ENCODE measurements at regions not wholly inside any gene's neighbourhood (a gene's known extent, or its start where the extent isn't known, plus 50 kb on each side); places are given as distances from the start of the nearest gene placed in this dataset.
A peak's percentile ranks its signal among the peaks of the same experiment; 100 is the strongest.

GRCh38 chr10:10146604-10147003 lies 871.1 kb upstream of the CELF2 start:
- no peak for DNase-seq (ENCODE audit: low read depth in 2 of 2)
- no peak overlapping the region for H3K4me3 ChIP-seq (replicated peaks in 1 of 2; ENCODE audit: low read depth in 2 of 2, low read length in 2 of 2)
- no peak for TF ChIP-seq CTCF (IDR thresholded peaks at IDR 0.05; ENCODE audit: low read depth, low read length)

DNA sequence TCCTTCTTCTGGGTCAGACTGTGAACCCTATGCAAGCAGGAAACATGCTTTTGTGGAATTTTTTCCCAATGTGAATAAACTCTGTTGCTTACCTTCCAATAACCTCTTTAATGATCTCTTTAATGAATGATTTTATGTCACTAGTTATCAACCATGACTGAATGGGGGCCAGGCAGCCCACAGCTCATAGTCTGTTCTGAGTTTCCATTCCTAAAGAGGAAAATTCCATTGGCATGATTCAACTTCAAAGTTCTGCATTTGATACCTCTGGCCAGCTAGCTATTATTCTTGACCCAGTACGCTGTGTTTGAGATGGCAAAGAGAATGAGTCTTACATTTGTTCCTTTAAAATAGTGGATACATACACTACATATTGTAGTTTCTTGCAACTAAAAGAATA lies 867.8 kb upstream of the CELF2 start:
- DNase-seq (ENCODE audit: low read depth in 2 of 2), result peak in 1 of 2 donors; percentile 2
- no peak overlapping the region for H3K4me3 ChIP-seq (replicated peaks in 1 of 2; ENCODE audit: low read depth in 2 of 2, low read length in 2 of 2)
- no peak for TF ChIP-seq CTCF (IDR thresholded peaks at IDR 0.05; ENCODE audit: low read depth, low read length)

DNA sequence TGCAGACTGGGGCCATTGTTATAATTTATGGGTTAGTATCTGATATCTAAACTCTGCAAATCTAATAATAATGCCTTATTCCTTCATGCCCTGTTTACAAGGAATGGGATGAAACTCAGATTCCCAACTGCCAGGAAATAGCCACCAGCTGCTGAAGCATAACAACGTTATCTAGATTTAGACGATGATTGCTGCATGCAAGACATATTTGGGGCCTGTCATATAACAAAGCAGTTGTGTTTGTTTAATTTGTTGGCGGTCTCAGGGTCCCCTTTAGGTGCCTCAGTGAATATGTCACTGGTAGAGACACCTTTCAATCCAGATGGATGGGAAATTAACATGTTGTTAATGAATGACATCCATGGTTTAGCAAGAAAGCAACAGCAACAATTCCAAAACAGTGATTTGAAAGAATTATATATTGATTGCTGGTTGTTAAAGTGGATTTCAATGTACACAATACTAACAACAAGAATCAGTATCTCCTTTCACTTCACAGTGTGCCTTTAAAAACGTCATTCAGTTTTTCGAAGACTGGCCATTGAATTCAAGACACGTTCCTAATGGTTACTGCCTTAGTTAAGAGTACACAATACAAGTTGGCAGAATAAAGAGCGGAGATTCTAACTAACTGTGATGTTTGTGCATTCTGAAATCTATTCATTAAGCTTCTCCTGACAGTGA lies 860.6 kb upstream of the CELF2 start:
- H3K4me3 ChIP-seq (replicated peaks in 1 of 2; ENCODE audit: low read depth in 2 of 2, low read length in 2 of 2), result no peak overlapping the region
- TF ChIP-seq CTCF (IDR thresholded peaks at IDR 0.05; ENCODE audit: low read depth, low read length), result no peak
- DNase-seq (ENCODE audit: low read depth in 2 of 2), result no peak

DNA sequence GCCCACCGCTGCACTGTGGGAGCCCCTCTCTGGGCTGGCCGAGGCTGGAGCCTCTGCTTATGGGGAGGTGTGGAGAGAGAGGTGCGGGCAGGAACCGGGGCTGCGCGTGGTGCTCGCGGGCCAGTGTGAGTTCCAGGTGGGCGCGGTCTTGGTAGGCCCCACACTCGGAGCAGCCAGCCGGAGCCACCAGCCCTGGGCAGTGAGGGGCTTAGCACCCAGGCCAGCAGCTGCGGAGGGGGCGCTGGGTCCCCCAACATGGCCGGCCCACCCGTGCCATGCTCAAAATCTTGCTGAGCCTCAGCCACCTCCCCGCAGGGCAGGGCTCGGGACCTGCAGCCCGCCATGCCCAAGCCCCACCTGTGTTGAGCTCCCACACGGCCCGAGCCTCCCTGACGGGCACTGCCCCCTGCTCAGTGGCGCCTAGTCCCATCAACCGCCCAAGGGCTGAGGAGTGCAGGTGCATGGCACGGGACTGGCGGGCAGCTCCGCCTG lies 856.8 kb upstream of the CELF2 start:
- TF ChIP-seq CTCF (IDR thresholded peaks at IDR 0.05; ENCODE audit: low read depth, low read length), result no peak
- no peak for DNase-seq (ENCODE audit: low read depth in 2 of 2)
- no peak overlapping the region for H3K4me3 ChIP-seq (replicated peaks in 1 of 2; ENCODE audit: low read depth in 2 of 2, low read length in 2 of 2)

- DNase-seq (ENCODE audit: low read depth in 2 of 2), result no peak
- TF ChIP-seq CTCF (IDR thresholded peaks at IDR 0.05; ENCODE audit: low read depth, low read length), result no peak
- H3K4me3 ChIP-seq (replicated peaks in 1 of 2; ENCODE audit: low read depth in 2 of 2, low read length in 2 of 2), result no peak overlapping the region
Observed at GRCh38 chr10:10164848-10165247, 852.8 kb upstream of the CELF2 start.

DNA sequence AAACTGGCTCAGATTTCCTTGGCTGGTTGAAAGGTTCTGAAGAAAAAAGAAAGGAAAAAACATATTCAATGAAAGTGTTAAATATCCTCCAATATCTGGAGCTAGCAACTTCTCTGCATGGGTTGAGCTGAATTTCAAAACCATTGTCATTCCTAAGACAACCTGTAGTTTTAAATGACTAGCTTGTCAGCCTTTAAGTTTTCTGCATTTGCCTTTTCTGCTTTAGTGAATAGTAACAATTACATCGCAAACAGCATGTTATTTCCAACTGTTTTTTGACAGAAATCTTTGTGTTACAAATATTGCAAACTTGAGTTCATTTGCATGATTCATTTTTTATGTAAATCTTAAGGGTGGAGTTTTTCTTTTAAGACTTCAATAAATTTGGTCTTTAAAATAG lies 852.3 kb upstream of the CELF2 start:
- no peak for DNase-seq (ENCODE audit: low read depth in 2 of 2)
- no peak overlapping the region for H3K4me3 ChIP-seq (replicated peaks in 1 of 2; ENCODE audit: low read depth in 2 of 2, low read length in 2 of 2)
- no peak for TF ChIP-seq CTCF (IDR thresholded peaks at IDR 0.05; ENCODE audit: low read depth, low read length)

- H3K4me3 ChIP-seq (replicated peaks in 1 of 2; ENCODE audit: low read depth in 2 of 2, low read length in 2 of 2), result no peak overlapping the region
- DNase-seq (ENCODE audit: low read depth in 2 of 2), result no peak
- TF ChIP-seq CTCF (IDR thresholded peaks at IDR 0.05; ENCODE audit: low read depth, low read length), result no peak
Observed at GRCh38 chr10:10178476-10178875, 839.2 kb upstream of the CELF2 start.
